COLO829 (cell line): ENCODE measurements at regions not wholly inside any gene's neighbourhood (a gene's known extent, or its start where the extent isn't known, plus 50 kb on each side); places are given as distances from the start of the nearest gene placed in this dataset.
A peak's percentile ranks its signal among the peaks of the same experiment; 100 is the strongest.
"Not testable (repeated sequence)": the region's sequence is repeated elsewhere in the genome, so short reads cannot be mapped to it uniquely, and the experiment has no call there.

Experiments
- DNase-seq: peaks from one replicate; pipeline ENCODE4 v3.0.0; 2012; ENCODE audit warnings: low spot score

DNA sequence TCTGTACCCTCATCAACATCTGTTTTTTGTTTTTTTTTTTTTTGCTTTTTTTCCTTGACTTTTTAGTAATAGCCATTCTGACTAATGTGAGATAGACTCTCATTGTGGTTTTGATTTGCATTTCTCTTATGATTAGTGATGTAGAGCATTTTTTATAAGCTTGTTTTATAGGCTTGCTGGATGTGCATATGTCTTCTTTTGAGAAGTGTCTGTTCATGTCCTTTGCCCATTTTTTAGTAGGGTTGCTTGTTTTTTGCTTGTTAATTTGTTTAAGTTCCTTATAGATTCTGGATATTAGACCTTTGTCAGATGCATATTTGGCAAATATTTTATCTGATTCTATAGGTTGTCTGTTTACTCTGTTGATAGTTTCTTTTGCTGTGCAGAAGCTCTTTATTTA lies 53.5 kb upstream of the FAR1 start:
- not testable (repeated sequence) for DNase-seq

DNA sequence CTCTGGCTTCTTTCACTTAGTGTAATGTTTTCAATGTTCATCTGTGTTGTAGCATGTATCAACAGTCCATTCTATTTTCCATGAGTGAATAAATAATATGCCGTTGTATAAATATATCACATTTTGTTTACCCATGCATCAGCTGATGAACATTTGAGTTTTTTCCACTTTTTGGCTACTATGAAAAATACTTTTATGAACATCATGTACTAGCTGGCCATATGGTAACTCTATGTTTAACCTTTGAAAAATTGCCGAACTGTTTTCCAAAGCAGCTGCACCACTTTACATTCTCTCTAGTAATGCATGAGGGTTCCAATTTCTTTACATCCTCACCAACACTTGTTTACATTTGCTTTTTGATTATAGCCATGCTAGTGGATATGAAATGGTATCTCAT lies 59.8 kb upstream of the FAR1 start:
- no peak for DNase-seq

DNA sequence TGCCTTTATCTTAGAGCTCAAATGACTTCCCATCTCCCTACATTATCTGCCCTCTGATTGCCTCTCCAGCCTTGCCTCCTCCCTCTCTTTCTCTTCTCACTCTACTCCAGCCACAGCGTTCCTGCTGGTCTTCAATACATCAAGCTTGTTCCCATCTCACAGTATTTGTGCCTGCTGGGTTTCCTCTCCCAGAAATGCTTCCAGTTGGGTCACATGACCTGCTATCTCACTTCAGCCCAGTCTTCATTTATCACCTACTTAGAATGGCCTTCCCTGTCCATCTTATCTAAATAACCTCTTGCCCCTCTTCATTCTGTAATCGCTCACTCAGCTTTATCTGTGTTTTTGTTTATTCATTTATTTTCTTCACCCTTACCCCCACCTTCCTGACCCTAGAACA lies 61.8 kb upstream of the FAR1 start:
- DNase-seq: no peak

DNA sequence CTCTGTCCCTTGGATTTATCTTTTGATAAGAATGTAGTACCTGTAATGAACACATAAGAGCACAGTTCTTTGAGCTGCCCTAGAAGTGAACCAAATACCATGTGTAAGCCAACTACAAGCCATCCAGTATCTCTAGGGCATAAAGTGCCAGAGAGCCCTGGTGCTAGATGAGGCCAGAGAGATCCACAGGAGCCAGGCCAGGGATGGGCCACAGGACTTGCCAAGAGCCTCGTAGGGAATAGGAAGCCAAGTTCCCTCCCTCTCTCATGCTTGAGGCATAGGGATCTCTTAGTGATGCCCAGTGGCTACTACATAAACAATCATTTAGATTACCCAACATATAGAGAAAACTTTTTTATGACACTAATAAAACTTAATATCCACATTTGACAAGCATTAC lies 64.8 kb upstream of the FAR1 start:
- DNase-seq: no peak

DNA sequence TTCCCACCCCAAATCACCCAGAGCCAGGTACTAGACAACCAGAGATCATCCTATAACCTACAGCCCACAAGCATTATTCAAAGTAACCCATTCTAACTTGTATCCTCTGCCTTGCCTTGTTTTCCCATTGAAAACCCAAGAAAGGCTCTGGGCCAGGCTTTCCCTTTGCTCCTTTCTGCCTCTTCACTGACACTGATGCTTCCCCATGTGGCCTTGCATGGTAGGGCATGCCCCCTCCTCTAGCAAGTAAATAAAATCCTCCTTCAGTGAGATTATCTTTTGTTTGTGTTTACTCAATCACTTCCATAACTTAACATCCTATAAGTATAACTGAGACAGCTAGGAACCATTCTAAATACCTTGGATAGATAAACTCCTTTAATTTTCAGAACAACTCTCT lies 65.6 kb upstream of the FAR1 start:
- DNase-seq: no peak

DNA sequence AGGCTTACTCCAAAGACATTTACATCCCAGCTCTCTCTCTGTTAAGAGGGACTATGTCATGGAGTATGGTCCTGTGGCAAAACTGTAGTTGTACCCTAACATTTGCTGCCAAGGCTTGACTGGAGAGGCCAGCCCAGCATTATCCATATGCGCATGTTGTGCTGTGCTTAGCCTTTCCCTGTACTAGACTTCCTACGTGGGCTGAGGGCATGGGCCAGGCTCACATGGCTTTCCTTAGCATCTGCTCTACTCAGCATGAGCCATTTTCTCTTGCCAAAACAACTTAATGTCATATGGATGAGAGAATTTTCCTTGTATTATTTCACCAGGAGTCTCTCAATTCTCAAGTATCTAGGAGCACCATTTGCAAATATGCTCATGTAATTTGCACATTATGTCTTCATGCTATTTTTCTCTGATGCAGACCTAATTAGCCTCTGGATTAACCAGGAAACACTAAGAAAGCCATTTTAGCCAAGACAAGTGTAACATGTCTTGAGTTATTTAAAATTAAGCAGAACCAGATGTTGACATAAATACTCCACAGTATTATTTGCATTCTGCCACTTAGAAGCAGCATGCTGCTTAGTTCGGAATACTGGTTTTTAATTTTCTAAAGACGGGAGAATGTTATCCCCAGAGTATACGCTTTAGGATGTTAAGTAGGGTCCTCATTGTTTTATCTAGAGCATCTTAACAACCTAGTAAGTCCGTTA lies 71.7 kb upstream of the FAR1 start:
- DNase-seq: no peak

DNA sequence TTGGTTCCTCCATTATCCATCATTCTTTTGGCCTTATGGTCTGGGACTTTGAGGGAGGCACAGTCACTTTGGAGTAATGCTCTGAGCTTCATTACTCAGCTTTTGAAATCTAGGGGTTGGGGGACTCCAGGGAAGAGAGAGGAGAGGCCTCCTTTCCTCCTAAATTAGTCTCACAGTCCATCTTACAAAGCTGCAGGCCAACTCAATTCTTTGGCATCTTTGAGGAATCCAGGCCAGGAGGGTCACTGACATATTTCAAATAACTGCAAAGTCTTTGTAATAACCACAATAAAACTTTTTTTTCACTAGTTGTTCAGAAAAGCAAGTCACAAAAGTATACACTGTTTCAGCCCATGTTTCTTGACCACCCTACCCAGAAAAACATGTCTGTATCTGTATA lies 73.3 kb upstream of the FAR1 start:
- DNase-seq: no peak

DNA sequence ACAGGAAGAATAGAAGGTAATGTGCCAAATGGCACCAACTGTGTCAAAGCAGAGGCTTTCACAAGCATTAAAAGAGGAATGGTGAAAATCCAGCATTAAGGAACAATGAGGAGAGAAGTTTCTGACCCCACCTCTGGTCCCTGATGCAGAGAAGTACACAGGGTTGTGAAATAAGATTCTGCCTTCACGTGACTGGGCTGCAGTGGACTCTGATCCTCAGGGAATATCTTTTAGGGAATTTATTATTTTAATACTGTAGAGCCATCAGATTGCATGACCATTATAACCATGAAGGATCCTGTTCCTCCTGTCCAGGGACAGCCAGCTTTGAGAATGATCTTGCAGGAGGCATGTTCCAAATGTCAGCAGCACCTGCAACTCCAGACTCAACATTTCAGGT lies 74.4 kb upstream of the FAR1 start:
- DNase-seq: no peak

DNA sequence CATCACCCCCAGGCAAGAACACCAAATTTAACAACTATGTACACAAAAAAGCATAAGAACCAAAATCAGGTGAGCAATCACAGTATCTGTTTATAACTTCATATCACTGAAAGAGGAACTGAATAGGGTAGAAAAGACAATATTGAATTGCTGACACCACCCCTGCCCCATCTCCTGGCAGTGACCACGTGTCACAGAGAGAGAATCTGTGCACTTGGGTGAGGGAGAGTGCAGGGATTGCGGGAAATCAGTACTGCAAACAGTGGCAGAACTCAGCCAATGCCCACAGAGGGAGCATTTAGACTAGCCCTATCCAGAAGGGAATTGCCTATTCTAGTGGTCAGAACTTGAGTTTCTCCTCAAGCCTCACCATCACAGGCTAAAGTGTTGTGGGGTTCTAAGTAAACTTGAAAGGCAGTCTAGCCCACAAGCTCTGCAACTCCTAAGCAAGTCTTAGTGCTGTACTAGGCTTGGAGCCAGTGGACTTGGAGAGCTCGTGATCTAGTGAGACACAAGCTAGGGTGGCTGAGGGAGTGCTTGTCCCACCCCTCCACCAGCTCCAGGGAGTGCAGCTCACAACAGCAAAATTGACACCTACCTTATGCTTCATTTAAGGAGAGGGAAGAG lies 82.8 kb upstream of the PTH start:
- no peak for DNase-seq

DNA sequence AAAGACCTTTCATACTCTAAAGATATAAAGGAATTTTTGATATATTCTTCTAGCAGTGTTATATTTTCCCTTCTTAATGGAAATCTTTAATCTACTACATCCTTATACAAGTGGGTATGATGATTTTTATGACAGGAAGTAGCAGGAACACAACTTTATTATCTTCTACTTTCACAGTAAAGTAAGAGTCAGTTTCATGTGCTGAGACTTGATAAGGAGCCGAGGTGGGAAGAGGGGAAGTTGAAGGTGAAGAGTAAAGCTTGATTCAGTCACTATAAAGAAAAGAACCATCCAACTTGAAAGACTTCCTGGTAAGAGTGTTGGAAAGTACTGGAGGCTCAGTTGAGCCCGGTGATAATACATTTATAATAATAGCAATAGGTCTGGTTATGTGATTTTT lies 82.1 kb upstream of the PTH start:
- DNase-seq: no peak

DNA sequence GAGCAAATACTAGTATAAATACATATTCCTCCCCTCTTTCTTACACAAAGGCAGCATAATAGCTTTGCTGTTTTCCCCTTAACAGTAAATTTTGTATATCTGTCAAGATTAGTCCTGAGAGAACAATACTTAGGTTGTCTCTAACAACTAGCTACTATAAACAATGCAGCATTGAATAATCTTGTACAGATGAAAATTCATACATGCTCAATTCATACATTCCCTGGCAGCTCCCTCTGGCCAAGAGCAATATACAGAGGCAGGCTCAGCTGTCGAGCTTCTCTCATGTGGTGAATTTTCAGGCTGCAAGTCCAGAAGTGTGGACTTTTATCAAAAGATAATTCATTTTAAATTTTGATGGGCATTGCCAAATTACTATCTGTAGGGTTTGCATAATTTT lies 81.2 kb upstream of the PTH start:
- DNase-seq: peak; percentile 41

DNA sequence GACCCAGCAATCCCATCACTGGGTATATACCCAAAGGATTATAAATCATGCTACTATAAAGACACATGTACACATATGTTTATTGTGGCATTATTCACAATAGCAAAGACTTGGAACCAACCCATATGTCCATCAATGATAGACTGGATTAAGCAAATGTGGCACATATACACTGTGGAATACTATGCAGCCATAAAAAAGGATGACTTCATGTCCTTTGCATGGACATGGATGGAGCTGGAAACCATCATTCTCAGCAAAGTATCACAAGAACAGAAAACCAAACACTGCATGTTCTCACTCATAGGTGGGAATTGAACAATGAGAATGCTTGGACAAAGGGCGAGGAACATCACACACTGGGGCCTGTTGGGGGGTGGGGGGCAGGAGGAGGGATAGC lies 79.6 kb upstream of the PTH start:
- not testable (repeated sequence) for DNase-seq

DNA sequence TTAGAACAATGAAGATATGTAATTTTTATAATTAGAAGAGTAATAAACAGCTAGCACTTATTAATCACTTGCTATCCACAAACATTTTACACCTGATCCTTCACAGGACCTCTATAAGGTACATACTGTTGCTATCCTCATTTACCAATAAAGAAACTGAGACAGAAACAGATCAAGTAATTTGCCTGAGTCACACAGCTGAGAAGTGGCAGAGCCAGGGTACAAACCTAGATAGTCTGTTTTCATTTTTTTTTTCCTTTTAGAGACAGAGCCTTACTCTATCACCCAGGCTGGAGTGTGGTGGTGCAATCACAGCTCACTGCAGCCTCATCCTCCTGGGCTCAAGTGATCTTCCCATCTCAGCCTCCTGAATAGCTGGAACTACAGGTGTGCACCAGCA lies 71.8 kb upstream of the PTH start:
- DNase-seq: no peak

DNA sequence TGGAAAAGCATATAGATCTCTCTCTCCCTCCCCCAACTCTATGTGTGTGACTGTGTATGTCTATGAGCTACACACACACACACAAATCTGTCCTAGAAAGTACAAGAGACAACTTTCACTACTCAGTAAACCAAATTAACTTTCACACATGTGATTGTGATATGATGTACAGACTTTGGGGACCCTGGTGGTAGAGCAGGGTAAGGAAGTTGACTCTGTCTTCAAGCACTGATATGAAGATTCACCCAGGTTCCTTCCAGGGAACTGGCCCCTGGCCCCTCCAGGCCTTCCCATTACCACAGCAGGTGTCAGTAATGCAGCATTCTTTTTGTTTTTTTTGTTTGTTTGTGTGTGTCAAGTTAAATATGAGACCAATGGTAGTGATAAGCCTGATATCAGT lies 66.1 kb upstream of the PTH start:
- no peak for DNase-seq

DNA sequence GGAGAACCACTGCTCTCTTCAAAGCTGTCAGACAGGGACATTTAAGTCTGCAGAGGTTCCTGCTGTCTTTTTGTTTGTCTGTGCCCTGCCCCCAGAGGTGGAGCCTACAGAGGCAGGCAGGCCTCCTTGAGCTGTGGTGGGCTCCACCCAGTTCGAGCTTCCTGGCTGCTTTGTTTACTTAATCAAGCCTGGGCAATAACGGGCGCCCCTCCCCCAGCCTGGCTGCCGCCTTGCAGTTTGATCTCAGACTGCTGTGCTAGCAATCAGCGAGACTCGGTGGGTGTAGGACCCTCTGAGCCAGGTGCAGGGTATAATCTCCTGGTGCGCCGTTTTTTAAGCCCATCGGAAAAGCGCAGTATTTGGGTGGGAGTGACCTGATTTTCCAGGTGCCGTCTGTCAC lies 64.5 kb upstream of the PTH start:
- DNase-seq: not testable (repeated sequence)

DNA sequence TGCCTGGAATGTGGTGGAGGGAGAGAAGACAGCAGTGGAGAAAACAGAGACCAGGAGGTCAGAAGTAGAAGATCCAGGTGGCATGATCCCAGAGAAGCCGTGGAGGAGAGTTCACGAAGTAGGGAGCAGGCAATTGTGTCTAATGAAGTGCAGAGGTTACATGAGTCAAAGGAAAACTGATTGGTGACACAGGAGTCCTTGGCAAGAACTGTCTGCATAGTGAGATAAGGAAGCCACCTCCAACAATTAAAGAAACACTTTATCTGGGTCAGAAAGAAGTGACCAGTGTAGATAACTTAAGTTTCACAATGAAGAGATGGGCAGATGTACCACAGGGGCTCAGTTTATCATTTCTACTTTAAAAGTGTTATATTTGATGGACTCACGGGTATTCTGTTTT lies 57.0 kb upstream of the PTH start:
- DNase-seq: no peak

DNA sequence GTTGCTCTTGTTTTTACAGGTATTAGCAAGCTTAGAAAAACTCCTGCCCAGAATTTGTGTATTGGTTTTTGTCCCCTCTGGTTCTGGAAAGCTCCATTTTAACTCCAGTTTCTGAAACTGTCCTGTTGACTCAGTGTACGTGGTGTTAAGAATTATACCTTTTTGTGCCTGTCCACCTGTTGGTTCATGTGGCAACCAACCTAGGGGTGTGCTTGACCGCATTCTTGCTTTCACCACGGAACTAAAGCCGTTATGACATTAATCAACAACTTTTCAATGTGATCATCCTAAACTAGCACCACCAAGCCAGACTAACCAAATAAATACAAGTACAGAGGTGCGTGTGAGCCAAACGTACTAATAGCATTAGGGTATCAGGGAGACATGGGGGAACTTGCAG lies 56.0 kb upstream of the PTH start:
- DNase-seq: no peak

DNA sequence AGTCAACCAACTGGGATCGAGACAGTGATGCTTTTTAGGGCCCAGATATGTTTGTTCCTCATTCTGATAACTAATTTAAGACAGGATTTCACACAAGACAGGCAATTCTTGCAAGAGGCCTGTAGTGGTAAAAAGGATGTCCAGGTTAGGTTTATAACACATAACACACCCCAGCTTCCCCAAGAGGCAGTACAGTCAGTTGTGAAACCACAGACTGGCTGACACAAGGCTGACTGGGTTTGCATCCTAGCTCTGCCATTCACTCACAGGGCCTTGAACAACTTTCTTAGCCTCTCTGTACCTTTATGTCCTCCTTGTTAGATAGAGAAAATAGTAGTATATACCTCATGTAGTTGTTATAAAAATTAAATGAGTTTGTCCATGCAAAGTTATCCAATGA lies 55.0 kb upstream of the PTH start:
- DNase-seq: no peak

DNA sequence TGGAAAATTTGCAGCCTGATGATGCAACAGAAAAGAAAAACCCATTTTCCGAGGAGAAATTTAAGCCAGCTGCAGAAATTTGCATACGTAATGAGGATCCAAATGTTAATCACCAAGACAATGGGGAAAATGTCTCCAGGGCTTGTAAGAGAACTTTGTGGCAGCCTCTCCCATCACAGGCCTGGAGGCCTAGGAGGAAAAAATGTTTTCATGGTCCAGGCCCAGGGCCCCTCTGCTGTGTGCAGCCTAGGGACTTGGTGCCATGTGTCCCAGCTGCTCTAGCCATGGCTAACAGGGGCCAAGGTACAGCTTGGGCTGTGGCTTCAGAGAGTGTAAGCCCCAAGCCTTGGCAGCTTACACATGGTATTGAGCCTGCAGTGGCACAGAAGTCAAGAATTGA lies 50.3 kb upstream of the PTH start:
- DNase-seq: not testable (repeated sequence)
